GM19351 (cell line): ENCODE measurements at regions not wholly inside any gene's neighbourhood (a gene's known extent, or its start where the extent isn't known, plus 50 kb on each side); places are given as distances from the start of the nearest gene placed in this dataset.

Source experiments
- ATAC-seq: cut with Tn5 transposase; IDR thresholded peaks from one replicate; pipeline ENCODE4 v1.9.1; 2021; ENCODE audit warnings: mild to moderate bottlenecking, moderate library complexity; ENCODE audit not compliant: unreplicated experiment

- no peak for ATAC-seq
Measured at GRCh38 chr20:21033817-21034216, 72.3 kb downstream of the LINC00237 start.

DNA sequence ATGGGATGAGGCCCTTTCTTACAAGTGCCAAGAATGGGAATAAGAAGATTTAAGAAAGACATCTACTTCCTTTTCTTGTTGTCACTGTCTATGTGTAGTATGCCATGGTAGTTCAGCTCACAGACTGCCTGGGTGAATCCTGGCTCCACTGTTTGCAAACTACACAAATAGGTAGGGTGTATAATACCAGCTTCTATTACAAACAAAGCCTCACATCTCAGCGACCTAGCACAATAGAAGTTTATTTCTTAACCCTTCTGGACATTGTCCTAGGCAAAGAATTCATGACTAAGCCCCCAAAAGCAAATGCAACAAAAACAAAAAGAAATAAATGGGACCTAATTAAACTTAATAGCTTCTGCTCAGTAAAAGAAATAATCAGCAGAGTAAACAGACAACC is 74.5 kb downstream of the LINC00237 start:
- ATAC-seq, result no peak

DNA sequence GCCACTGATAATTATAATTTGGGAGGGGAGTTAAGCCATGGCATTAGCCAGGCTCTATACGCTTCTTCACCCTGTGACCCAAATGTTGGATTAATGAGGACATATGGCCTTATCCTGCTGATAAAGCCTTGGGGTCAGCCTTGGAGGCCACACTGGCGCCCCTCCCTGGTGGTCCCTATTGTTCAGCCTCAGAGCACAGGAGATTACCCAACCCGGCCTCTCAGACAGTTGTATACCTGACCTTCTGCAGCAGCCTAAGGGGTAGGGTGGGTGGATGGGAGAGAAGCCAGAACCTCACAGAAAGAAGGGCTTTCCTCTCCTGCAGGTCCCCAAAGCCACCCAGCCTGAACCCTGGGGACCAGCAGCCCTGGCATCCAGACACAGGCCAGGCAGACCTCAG is 76.8 kb downstream of the LINC00237 start:
- no peak for ATAC-seq

DNA sequence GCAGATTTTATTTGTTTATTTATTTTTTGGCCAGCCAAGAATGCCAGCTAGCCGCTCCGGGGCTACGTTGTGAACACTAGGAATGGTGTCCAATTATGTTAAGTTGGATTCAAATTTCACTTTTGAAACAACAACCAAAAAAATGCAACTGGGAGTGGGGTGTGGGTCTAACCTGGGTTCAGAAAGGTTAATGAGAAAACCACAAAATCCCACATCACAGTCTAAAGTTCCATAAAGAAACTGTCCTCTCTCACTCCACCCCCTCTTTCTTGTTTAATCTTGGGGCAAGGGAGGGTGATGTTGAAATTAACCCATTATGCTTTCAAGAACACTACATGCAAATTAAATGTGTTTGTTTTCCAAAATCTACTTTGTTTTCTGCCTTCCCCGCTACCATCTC is 77.2 kb downstream of the LINC00237 start:
- no peak for ATAC-seq

GRCh38 chr20:21028436-21028835 is 77.7 kb downstream of the LINC00237 start:
- ATAC-seq, result no peak

GRCh38 chr20:21027569-21027968 is 78.6 kb downstream of the LINC00237 start:
- no peak for ATAC-seq

- ATAC-seq, result no peak
Measured at GRCh38 chr20:21026951-21027350, 79.2 kb downstream of the LINC00237 start.

DNA sequence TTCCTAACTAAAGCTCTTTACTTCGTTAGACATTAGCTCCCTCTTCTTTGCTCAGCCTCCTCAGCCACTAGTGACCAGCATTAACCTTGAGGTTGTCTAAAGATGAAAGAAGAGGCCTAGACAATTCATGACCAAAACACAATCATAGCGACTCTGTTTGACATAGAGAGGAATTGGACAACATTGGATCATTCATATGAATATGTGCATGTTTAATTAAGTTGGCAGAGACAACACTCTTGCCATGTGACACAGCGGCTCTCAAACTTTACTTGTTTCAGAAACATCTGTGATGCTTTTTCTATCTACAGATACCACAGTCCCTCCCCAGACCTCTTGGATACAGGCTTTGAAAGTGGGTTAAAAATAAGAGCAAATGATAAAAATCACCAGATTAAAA is 81.7 kb downstream of the LINC00237 start:
- ATAC-seq, result no peak

DNA sequence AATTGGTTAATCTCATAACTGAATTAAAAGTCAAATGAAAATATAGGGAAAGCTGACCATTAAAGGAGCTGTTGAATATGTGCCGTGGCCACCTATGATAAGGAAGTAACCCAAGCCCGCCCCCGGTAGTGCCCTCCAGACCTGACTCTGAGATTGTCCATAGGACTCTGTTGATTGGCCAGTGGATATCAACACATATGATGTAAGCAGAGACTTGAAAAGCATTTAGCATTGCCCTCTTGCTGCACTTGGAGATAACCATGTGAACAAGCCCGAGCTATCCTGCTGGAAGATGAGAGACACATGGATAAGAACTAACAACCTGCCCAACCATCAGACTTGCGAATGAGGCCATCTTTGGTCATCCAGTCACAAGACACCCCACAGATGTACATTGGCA is 83.2 kb downstream of the LINC00237 start:
- no peak for ATAC-seq

- no peak for ATAC-seq
Measured at GRCh38 chr20:21021472-21021790, 84.7 kb downstream of the LINC00237 start.

GRCh38 chr20:21020659-21021471 is 85.3 kb downstream of the LINC00237 start:
- no peak for ATAC-seq

DNA sequence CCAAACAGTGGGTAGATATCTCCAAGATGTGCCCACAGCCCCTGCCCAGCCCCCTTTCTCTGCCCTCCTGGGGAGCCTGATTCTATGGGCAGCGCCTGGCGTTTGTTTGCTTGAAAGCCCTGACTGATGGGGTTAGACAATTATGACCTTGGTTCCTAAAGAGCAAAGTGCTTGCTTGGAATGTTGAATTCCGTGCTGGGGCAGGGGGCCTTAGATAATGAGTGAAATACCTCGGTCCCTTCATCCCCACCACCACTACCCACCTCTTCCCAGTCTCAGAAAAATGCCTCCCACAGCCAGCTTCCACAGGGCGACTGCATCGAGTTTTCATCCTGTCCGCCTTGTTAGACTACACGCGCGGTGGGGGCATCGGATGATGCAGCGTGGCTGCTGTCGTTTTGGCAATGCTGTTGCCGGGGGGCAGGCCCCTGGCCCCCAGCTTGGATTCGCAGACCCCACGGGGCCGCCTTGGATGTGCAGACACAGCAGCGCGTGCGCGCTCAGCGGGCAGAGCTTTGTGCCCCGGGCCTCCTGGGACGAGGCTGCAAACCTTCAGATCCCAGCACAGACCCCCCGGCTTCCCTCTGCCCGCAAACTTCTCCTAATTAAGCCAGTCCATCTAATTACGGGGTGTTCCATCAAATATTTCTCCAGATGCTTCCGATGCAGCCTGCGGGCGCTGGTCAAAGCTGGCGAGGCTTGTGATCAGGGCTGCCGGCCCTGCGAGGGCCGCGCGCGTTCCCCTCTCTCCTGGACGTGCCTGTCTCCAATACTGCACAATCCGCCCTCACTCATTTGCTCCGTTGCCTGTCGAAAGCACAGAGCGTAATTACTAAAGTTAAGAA is 86.1 kb downstream of the LINC00237 start:
- no peak for ATAC-seq

GRCh38 chr20:21019468-21019813 is 86.7 kb downstream of the LINC00237 start:
- ATAC-seq, result no peak

GRCh38 chr20:21018576-21018975 is 87.6 kb downstream of the LINC00237 start:
- ATAC-seq, result no peak

GRCh38 chr20:21017528-21018085 is 88.6 kb downstream of the LINC00237 start:
- ATAC-seq, result no peak

DNA sequence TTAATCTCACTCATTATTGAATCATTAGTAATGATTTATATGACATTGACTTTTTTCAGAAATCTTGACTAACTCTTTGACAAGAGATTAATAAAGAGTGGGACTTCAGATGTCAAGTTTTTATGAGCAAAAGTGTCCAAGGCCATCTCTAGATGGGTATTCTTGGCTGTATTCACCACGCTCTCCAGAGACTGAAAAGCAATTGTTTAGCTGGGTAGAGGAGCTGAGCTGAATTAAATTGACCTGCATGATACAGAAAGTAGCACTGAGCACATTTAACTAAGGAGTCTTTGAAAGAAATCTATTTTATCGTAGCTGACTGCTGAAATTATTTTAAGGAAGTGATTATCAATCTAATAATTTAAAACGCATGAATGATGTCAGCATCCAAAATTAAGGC is 89.4 kb downstream of the LINC00237 start:
- ATAC-seq, result no peak

- no peak for ATAC-seq
Measured at GRCh38 chr20:21014528-21014927, 91.6 kb downstream of the LINC00237 start.

DNA sequence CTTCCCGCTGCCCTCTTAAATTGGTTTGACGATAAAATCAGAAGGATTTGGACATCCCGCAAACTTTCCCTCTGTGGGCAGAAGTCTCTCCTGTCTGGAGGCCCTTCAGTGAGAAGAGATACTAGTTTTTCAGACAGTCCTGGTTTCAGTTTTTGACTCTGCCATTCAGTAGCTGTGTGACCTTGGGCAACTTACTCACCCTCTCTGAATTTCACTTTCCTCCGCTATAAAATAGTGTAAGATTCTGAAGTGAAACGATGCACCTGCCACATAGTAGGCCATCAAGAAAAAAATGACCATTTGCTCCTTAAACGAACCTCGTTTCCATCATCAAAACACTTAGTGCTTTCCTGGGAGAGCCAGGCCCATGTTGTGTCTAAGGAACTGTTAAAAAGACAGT is 97.2 kb downstream of the LINC00237 start:
- ATAC-seq, result no peak

DNA sequence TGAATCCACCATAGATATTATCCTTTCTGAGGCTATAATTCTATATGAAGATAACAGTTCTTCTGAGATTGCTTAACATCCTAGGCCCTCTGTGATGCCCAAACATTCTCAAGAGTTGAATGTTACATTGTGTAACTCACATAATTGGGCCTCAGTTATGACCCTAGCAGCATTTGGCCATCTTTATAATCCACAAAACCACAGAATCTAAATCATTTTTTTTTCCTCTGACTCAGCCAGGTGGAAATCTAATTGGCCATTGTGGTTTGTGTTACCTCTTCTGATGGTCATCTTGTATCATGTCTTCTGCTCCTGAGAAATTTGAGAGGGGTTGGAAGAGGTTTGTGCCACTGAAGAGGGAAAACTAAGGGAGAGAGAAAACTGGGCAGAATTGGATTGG is 99.5 kb downstream of the LINC00237 start:
- no peak for ATAC-seq

- no peak for ATAC-seq
Measured at GRCh38 chr20:21004386-21005076, 101.6 kb downstream of the LINC00237 start.

DNA sequence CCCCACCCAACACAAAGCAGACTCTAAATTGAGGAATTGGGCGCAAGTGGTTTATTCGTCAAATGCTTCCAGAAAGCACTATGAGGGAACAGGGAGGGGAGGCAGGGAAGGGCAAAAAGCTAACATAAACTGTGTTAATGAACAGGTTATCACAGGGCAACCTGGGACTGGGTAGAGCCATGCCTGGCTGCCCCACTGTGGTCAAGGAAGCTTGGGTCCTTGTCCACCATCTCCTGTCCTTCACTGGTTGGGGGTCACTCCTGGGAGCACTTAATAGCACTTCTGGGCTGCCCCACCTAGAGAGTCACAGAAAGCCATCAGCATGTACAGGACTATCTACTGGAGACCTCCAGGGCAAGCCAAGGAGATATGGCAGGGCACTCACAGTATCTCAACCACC is 102.3 kb downstream of the LINC00237 start:
- no peak for ATAC-seq

DNA sequence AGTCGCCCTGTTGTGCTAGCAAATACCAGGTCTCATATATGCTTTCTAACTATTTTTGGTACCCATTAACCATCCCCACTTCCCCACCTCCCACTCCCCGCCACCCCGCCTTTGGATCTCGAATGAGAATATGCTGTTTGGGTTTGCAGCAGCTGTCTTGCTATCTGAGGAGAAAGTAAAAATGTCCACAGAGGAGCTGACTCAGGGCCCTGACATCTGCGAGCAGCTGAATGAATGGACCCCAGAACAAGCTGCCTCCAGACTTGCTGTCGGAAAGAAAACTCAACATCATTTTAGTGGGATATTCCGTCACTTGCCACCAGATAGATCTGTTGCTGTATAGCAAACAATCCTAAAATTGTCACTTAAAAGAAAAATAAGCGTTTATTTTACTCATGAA is 103.7 kb downstream of the LINC00237 start:
- ATAC-seq, result no peak
